ENCODE measurements at regions not wholly inside any gene's neighbourhood (a gene's known extent, or its start where the extent isn't known, plus 50 kb on each side); places are given as distances from the start of the nearest gene placed in this dataset.

- no peak for DNase-seq
Observed at GRCh38 chr12:90102957-90103652, 394.5 kb upstream of the ATP2B1 start.

- no peak for DNase-seq
Observed at GRCh38 chr12:90100579-90100978, 391.9 kb upstream of the ATP2B1 start.

GRCh38 chr12:90099288-90099687 is 390.6 kb upstream of the ATP2B1 start:
- no peak for DNase-seq

GRCh38 chr12:90098132-90098779 is 389.6 kb upstream of the ATP2B1 start:
- DNase-seq = no peak

- DNase-seq = no peak
Observed at GRCh38 chr12:90091809-90092208, 383.2 kb upstream of the ATP2B1 start.

GRCh38 chr12:90090929-90091651 is 382.5 kb upstream of the ATP2B1 start:
- DNase-seq = no peak

- DNase-seq = no peak
Observed at GRCh38 chr12:90086281-90086680, 377.6 kb upstream of the ATP2B1 start.

- DNase-seq = no peak
Observed at GRCh38 chr12:90085494-90086274, 377.0 kb upstream of the ATP2B1 start.

GRCh38 chr12:90084018-90084417 is 375.4 kb upstream of the ATP2B1 start:
- DNase-seq = no peak

GRCh38 chr12:90080616-90081015 is 372.0 kb upstream of the ATP2B1 start:
- no peak for DNase-seq

GRCh38 chr12:90079529-90080210 is 371.0 kb upstream of the ATP2B1 start:
- DNase-seq = no peak

GRCh38 chr12:90078344-90078743 is 369.7 kb upstream of the ATP2B1 start:
- DNase-seq = no peak

GRCh38 chr12:90077756-90078155 is 369.1 kb upstream of the ATP2B1 start:
- DNase-seq = no peak

GRCh38 chr12:90076851-90077319 is 368.2 kb upstream of the ATP2B1 start:
- no peak for DNase-seq

GRCh38 chr12:90075685-90076084 is 367.0 kb upstream of the ATP2B1 start:
- DNase-seq = no peak

GRCh38 chr12:90074086-90074485 is 365.4 kb upstream of the ATP2B1 start:
- DNase-seq = no peak

- no peak for DNase-seq
Observed at GRCh38 chr12:90071996-90072395, 363.4 kb upstream of the ATP2B1 start.

- no peak for DNase-seq
Observed at GRCh38 chr12:90069711-90070110, 361.1 kb upstream of the ATP2B1 start.

GRCh38 chr12:90067791-90068190 is 359.2 kb upstream of the ATP2B1 start:
- no peak for DNase-seq

- no peak for DNase-seq
Observed at GRCh38 chr12:90064852-90065801, 356.5 kb upstream of the ATP2B1 start.

GRCh38 chr12:90062799-90063198 is 354.2 kb upstream of the ATP2B1 start:
- DNase-seq = no peak
